ENCODE measurements at regions not wholly inside any gene's neighbourhood (a gene's known extent, or its start where the extent isn't known, plus 50 kb on each side); places are given as distances from the start of the nearest gene placed in this dataset.

- no peak for TF ChIP-seq CTCF (conservative IDR thresholded peaks at IDR 0.05 in 1 of 2, IDR thresholded peaks at IDR 0.05 in 1 of 2; ENCODE audit: extremely low read depth in 1 of 2, insufficient read depth in 1 of 2, low read depth in 1 of 2, low read length in 2 of 2)
- TF ChIP-seq EZH2 (IDR thresholded peaks at IDR 0.05; ENCODE audit: borderline replicate concordance, low read length) = no peak
Measured at GRCh38 chr1:55382806-55383305, 167.7 kb upstream of the USP24 start.

All from mammary epithelial cell (primary cell).